Right renal pelvis (tissue), 4 donors: ENCODE measurements at regions not wholly inside any gene's neighbourhood (a gene's known extent, or its start where the extent isn't known, plus 50 kb on each side); places are given as distances from the start of the nearest gene placed in this dataset.

ENCODE experiments used
- DNase-seq, 4 donors: peaks; one replicate each; pipeline ENCODE4 v3.0.0-alpha.2; 2013; ENCODE audit warnings: low read depth in 4 of 4, low spot score in 3 of 4, missing footprints in 1 of 4

DNA sequence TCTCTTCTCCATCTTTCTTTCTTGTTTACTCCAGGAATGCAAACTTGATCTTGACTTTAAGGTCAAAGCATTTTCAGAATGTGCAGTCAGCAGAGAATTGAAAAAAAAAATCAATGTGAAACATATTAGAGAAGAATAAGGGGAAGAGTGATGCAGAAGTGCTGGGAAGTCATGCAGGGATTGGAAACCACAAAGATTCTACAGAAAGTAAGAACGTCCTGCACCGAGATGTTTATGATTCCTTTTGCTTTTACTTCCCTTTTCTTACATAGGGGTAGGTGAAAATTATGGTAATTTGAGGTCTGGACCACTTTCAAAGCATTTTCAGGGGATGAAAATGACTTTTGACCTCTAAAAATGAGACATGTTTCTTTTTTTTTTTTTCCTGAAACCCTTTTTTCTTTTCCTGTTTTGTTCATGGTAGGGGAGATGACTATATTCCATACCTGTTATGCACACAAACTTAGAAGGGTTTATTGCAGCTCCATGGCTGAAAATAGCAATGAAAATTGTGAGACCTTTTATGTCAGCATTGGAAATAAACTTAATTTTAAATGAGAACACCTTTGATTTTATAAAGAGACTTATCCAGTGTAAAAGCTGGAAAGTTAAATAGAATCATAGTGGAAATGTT lies 623.5 kb upstream of the TBL1XR1 start:
- DNase-seq, result no peak

GRCh38 chr3:177822681-177823096 lies 625.4 kb upstream of the TBL1XR1 start:
- no peak for DNase-seq

GRCh38 chr3:177823701-177824189 lies 626.5 kb upstream of the TBL1XR1 start:
- no peak for DNase-seq

DNA sequence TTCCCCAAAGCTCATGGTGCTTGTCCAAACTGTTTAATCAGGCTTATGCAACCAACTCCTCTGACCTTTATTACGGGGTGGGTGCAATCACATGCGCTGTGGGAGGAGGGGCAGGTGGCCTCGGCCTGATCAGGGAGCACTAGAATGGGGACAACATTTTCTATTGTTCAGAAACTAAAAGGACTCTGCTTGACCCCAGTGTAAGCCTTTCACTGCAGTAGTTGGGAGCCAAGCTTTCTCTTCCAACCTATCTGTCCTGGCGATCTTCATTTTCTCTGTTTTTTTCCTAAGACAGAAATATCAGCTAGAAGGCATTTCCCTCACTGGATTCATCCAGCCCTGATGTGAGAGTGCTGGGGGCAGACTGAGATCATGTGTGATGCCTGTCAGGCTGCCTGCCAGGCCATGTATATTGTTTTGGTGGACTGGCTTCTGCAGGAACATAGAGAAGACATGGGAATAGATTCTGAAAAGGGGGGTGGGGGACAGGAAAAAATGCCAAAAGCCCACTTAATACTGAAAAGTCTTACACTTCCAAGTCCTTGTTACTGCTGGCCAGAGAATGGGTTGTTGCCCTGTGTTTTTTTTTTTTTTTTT lies 627.0 kb upstream of the TBL1XR1 start:
- DNase-seq, result peak in 3 of 4 donors; percentile 23 to 45 (median 43)

GRCh38 chr3:177824841-177825240 lies 627.6 kb upstream of the TBL1XR1 start:
- DNase-seq, result no peak

DNA sequence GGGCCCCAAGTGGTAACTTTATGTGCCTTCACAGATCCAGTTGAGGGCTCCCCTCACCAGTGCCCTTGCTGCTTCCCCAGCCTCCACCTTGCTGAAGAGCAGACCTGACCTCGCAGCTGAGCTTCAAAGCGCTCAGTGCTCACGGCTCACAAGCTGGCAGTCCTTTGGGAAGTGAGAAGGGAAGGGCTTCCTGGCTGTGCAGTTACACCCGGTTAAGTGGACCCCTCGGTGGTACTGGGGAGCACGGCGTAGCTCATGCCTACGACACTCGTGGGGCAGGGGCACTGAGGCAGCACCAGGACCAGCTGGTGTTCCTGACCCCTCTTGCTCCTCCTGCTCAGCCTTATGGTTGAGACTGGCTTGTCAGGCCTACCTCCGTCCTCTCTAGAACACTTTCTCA lies 629.0 kb upstream of the TBL1XR1 start:
- DNase-seq, result no peak

DNA sequence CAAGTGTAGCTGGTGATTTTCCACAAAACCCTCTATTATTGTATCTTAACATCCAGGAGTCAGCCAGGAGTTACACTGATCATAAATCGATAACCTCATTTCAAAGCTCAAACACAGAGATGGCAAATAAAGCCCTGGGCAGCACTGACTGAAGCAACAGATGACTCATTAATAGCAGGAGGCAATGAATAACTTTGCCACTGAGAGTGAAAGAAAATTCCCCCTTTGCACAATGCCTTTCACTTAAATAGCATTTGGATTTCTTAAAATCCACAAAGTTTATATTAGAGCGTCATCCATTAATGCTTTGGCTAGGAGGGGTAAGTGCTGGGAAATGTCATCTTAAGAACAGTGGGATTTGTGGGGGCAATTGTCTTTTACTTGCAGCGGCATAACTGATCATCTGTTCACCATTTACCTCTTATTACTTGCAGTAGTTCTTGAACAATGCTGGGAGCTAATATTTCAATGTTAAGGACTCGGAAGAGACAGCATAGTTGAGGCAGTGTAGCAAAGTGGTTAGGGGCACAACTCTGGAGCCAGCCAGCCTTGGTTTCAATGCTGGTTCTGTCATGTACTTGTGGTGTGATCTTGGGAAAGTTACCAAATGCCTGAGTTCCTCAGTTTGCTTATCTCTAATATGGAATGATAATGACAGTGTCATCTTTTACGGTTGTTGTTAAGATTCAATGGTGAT lies 630.4 kb upstream of the TBL1XR1 start:
- no peak for DNase-seq

GRCh38 chr3:177828208-177828565 lies 630.9 kb upstream of the TBL1XR1 start:
- no peak for DNase-seq

DNA sequence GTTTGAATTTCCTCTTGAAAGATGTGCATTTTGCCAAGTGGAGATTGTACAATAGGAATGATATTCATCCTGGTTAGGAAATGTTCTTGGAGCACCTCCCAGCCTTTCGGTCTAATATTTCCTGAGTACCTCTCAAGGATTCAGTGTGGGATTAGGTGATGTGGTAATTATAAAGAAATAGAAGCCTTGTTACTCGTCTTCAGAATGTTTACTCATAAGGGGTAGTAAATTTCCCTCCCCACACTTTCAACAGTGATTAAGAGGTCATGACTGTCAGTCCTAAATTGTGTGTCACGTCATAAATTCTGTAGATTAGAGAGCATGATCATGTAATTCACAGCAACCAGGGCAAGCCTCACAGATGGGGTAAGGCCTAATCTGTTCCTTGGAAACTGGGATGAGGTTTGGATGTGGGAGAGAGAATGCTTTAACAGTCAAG lies 633.1 kb upstream of the TBL1XR1 start:
- DNase-seq, result no peak

GRCh38 chr3:177831361-177831760 lies 634.1 kb upstream of the TBL1XR1 start:
- DNase-seq, result no peak

- no peak for DNase-seq
Observed at GRCh38 chr3:177832880-177833279, 635.6 kb upstream of the TBL1XR1 start.

GRCh38 chr3:177833332-177833731 lies 636.0 kb upstream of the TBL1XR1 start:
- no peak for DNase-seq

GRCh38 chr3:177835008-177835407 lies 637.7 kb upstream of the TBL1XR1 start:
- no peak for DNase-seq

DNA sequence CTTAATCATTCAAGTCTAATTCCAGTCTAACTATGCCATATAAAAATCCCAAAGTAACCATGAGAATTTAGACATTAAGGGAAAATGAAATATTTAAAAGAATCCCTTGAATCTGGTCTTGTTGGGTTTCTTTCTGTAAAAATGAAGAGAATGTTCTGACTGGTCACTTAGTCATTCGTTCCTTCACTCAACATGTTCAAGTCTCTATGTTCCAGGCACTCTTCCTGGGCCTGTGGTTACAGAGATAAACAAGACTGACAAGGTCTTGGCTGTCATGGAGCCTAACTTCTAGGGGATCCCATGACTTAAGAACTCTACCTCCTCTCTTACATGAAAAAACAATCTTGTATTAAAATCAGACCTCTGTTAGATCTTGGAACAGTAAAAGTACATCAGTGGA lies 638.6 kb upstream of the TBL1XR1 start:
- DNase-seq, result no peak

GRCh38 chr3:177836671-177837070 lies 639.4 kb upstream of the TBL1XR1 start:
- no peak for DNase-seq

- DNase-seq, result no peak
Observed at GRCh38 chr3:177837951-177838655, 640.8 kb upstream of the TBL1XR1 start.

DNA sequence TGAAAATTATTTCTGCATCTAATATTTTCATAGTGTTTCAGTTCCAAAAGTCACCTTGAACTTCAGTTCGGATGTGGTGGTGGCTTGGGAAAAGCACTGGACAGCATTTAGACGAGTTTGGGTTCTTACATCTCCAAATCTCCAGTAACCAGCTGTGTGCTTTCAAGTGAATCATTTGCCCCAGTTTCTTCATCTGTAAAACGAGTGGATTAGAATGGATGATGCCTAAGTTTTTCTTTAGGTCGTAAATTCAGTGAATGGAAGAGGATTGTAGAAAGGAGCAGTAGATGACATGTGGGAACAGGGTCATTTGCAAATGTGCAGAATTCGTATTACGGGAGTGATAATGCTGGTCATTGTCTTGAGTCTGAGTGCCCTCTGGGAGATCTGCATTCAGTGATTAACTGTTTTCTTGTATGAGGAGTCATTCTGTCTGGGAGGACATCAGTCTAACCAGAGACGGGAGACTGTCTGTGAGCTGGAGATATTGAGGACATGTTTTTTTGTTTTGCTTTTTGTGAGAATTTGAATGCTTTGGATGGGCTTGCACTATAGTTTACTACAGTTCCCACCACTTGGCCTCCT lies 641.6 kb upstream of the TBL1XR1 start:
- DNase-seq, result no peak

DNA sequence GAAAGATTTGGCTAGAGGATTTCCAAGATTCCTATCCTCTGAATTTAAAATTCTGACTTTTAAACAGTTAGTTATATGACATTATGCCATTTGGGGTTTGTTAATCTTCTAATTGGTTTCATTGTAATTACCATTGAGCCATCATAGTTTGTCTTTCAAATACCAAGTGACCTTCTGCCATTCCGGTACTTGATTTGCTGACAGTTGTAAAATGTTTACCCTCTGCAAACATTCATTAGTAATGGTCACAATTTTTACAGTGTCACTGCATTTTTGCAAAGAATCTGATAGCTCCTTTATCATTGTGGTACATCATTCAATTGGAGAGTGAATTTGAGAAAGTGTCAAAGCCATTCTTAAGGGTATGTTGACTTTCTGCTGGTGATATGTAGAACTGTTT lies 645.0 kb upstream of the TBL1XR1 start:
- DNase-seq, result no peak

GRCh38 chr3:177842743-177843734 lies 645.8 kb upstream of the TBL1XR1 start:
- DNase-seq, result no peak
